WTC11 (cell line): ENCODE measurements at regions not wholly inside any gene's neighbourhood (a gene's known extent, or its start where the extent isn't known, plus 50 kb on each side); places are given as distances from the start of the nearest gene placed in this dataset.
A peak's percentile ranks its signal among the peaks of the same experiment; 100 is the strongest.

Experiments used
- ATAC-seq: fragments of 200-7000 bp; cut with Tn5 transposase; 2 replicates; pipeline ENCODE4 v1.10.0; 2021; ENCODE audit warnings: mild to moderate bottlenecking, moderate library complexity
- CTCF ChIA-PET: fragments of 300-600 bp; sonication (Branson Sonifier 250); formaldehyde crosslinking; loops from one replicate; lab custom pipeline; 2021; ENCODE audit warnings: antibody characterized with exemption; lab: Charles Lee
- POLR2A ChIA-PET: fragments of 350-600 bp; sonication (Branson Sonifier 250); formaldehyde crosslinking; loops from one replicate; lab custom pipeline; 2021; ENCODE audit warnings: antibody characterized with exemption; lab: Charles Lee
- DNase-seq: peaks from one replicate; pipeline ENCODE4 v3.0.0; 2021; ENCODE audit warnings: low spot score
- H3K27ac Mint-ChIP-seq: 2 replicates; pipeline ENCODE4 v1.8.0; 2021; ENCODE audit warnings: mixed read lengths
- H3K27me3 Mint-ChIP-seq: 2 replicates; pipeline ENCODE4 v1.8.0; 2021; ENCODE audit warnings: low read depth, mild to moderate bottlenecking, moderate library complexity, mixed read lengths
- H3K36me3 Mint-ChIP-seq: 2 replicates; pipeline ENCODE4 v1.8.0; 2021; ENCODE audit warnings: mixed read lengths
- H3K4me1 Mint-ChIP-seq: 2 replicates; pipeline ENCODE4 v1.8.0; 2022; ENCODE audit warnings: mixed read lengths
- H3K4me3 Mint-ChIP-seq: 2 replicates; pipeline ENCODE4 v1.8.0; 2021; ENCODE audit warnings: mild to moderate bottlenecking, moderate library complexity, mixed read lengths
- H3K9me3 Mint-ChIP-seq: 2 replicates; pipeline ENCODE4 v1.8.0; 2021; ENCODE audit warnings: mixed read lengths
- ATF1 ChIP-seq: sonication (generic); formaldehyde crosslinking; IDR thresholded peaks from 2 replicates; pipeline ENCODE4 v1.8.1; 2023; ENCODE audit warnings: mild to moderate bottlenecking, moderate library complexity, missing genetic modification reagents
- CBFB ChIP-seq: sonication (generic); formaldehyde crosslinking; IDR thresholded peaks from 2 replicates; pipeline ENCODE4 v1.8.1; 2022; ENCODE audit warnings: mild to moderate bottlenecking, low read depth, missing genetic modification reagents
- ETV6 ChIP-seq: sonication (generic); formaldehyde crosslinking; IDR thresholded peaks from 2 replicates; pipeline ENCODE4 v1.8.1; 2022; ENCODE audit warnings: mild to moderate bottlenecking, missing genetic modification reagents
- FOXK1 ChIP-seq: sonication (generic); formaldehyde crosslinking; IDR thresholded peaks from 2 replicates; pipeline ENCODE4 v1.8.0; 2022; ENCODE audit warnings: mild to moderate bottlenecking, moderate library complexity, missing genetic modification reagents
- IRF2 ChIP-seq: sonication (generic); formaldehyde crosslinking; IDR thresholded peaks from 2 replicates; pipeline ENCODE4 v1.8.0; 2022; ENCODE audit warnings: low read depth, missing genetic modification reagents, borderline replicate concordance
- JUN ChIP-seq: sonication (generic); formaldehyde crosslinking; IDR thresholded peaks from 2 replicates; pipeline ENCODE4 v1.8.0; 2023; ENCODE audit warnings: mild to moderate bottlenecking, missing genetic modification reagents
- MYBL2 ChIP-seq: sonication (generic); formaldehyde crosslinking; IDR thresholded peaks from 2 replicates; pipeline ENCODE4 v1.8.1; 2023; ENCODE audit warnings: mild to moderate bottlenecking, moderate library complexity, missing genetic modification reagents
- NFATC4 ChIP-seq: fragments of 250-450 bp; sonication (Bioruptor Pico); IDR thresholded peaks from 2 replicates; pipeline ENCODE4 v1.9.0; 2021; ENCODE audit warnings: mild to moderate bottlenecking
- NFYB ChIP-seq: sonication (generic); formaldehyde crosslinking; conservative IDR thresholded peaks from 2 replicates; pipeline ENCODE4 v1.8.0; 2022; ENCODE audit warnings: low read depth, missing genetic modification reagents
- NR3C1 ChIP-seq: sonication (generic); formaldehyde crosslinking; conservative IDR thresholded peaks from 2 replicates; pipeline ENCODE4 v1.8.1; 2023; ENCODE audit warnings: low read depth, mild to moderate bottlenecking, missing genetic modification reagents
- OVOL2 ChIP-seq: fragments of 250-450 bp; sonication (Bioruptor Pico); IDR thresholded peaks from 2 replicates; pipeline ENCODE4 v1.9.0; 2021; ENCODE audit warnings: mild to moderate bottlenecking, borderline replicate concordance
- SOX15 ChIP-seq: fragments of 250-450 bp; sonication (Bioruptor Pico); IDR thresholded peaks from 2 replicates; pipeline ENCODE4 v1.9.0; 2021; ENCODE audit warnings: mild to moderate bottlenecking
- ZNF317 ChIP-seq: sonication (generic); formaldehyde crosslinking; IDR thresholded peaks from 2 replicates; pipeline ENCODE4 v1.8.1; 2023; ENCODE audit warnings: low read depth, mild to moderate bottlenecking, moderate library complexity, missing genetic modification reagents, borderline replicate concordance
- TF ChIP-seq, protein P1 (sequence below): sonication (generic); formaldehyde crosslinking; IDR thresholded peaks from 2 replicates; pipeline ENCODE4 v1.8.0; 2022; ENCODE audit warnings: missing genetic modification reagents
- TF ChIP-seq, protein P2 (sequence below): sonication (generic); formaldehyde crosslinking; IDR thresholded peaks from 2 replicates; pipeline ENCODE4 v1.8.0; 2022; ENCODE audit warnings: mild to moderate bottlenecking, missing genetic modification reagents
- TF ChIP-seq, protein P3 (sequence below): sonication (generic); formaldehyde crosslinking; IDR thresholded peaks from 2 replicates; pipeline ENCODE4 v1.8.1; 2022; ENCODE audit warnings: missing genetic modification reagents, borderline replicate concordance
- TF ChIP-seq, protein P4 (sequence below): sonication (generic); formaldehyde crosslinking; IDR thresholded peaks from 2 replicates; pipeline ENCODE4 v1.8.1; 2022; ENCODE audit warnings: low read depth, mild to moderate bottlenecking, moderate library complexity, missing genetic modification reagents, borderline replicate concordance
- TF ChIP-seq, protein P5 (sequence below): sonication (generic); formaldehyde crosslinking; IDR thresholded peaks from 2 replicates; pipeline ENCODE4 v1.8.0; 2023; ENCODE audit warnings: missing genetic modification reagents, mild to moderate bottlenecking, borderline replicate concordance

DNA sequence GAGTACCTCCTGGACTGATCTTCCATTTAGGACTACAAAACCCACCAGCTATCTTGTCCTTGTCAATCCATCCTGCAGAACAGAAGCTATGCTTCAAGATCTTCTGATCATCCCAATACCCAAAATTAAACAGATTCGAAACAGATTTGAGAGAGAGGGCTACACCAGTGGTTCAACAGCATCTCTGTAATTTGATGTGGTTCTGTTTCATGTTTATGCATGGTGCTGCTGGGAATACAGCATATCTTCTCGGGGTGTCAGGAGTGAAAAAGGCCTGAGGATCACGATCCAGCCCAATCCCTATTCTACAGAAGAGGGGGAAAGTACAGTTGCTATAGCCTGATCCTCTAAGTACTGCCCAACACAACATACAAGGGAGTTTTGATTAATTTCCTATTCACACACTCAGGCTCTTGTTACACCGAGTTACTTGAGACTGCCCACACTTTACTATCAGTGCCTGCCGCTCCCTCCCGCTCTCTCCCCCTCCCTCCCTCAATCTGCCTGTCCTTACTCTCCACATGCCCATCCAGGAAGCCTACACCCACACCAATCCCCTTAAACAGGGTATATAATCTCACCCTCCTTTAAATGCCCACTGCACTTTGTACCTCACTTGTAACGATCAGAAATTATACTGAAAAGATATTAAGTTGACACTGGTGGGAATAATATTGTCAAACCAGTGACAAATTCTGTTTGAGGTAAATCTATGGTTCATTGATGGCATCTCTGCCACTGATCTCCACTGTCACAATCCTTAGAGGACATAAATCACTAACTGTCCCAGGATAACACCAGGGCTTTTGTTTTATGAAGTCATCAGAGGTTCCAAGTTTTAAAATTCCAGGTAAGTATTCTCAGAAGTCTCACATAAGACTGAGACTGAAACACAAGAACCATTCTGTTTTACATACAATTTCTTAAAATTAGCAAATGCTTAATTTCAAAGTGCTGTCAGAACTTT lies 89.3 kb upstream of the PLEKHM1 start:
- H3K4me1 Mint-ChIP-seq = peaks cover 57% of the 10 kb centered on the region
- H3K36me3 Mint-ChIP-seq = peaks cover 18% of the 10 kb centered on the region
- peak overlapping the region; percentile 1; the same call in 1 of the 2 replicates for H3K27ac Mint-ChIP-seq
- DNase-seq = no peak
- no peaks in the 10 kb centered on the region for H3K9me3 Mint-ChIP-seq
- TF ChIP-seq, protein P1, sequence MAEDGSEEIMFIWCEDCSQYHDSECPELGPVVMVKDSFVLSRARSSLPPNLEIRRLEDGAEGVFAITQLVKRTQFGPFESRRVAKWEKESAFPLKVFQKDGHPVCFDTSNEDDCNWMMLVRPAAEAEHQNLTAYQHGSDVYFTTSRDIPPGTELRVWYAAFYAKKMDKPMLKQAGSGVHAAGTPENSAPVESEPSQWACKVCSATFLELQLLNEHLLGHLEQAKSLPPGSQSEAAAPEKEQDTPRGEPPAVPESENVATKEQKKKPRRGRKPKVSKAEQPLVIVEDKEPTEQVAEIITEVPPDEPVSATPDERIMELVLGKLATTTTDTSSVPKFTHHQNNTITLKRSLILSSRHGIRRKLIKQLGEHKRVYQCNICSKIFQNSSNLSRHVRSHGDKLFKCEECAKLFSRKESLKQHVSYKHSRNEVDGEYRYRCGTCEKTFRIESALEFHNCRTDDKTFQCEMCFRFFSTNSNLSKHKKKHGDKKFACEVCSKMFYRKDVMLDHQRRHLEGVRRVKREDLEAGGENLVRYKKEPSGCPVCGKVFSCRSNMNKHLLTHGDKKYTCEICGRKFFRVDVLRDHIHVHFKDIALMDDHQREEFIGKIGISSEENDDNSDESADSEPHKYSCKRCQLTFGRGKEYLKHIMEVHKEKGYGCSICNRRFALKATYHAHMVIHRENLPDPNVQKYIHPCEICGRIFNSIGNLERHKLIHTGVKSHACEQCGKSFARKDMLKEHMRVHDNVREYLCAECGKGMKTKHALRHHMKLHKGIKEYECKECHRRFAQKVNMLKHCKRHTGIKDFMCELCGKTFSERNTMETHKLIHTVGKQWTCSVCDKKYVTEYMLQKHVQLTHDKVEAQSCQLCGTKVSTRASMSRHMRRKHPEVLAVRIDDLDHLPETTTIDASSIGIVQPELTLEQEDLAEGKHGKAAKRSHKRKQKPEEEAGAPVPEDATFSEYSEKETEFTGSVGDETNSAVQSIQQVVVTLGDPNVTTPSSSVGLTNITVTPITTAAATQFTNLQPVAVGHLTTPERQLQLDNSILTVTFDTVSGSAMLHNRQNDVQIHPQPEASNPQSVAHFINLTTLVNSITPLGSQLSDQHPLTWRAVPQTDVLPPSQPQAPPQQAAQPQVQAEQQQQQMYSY (CRISPR knock-in tag) = no peak
- no peak for TF ChIP-seq NFYB (CRISPR knock-in tag)
- TF ChIP-seq SOX15 (CRISPR knock-in tag) = no peak
- no peak for TF ChIP-seq MYBL2 (CRISPR knock-in tag)
- TF ChIP-seq NR3C1 (CRISPR knock-in tag) = no peak
- ATAC-seq = peak; percentile 21
- H3K27me3 Mint-ChIP-seq = no peaks in the 10 kb centered on the region
- CTCF ChIA-PET = no interaction called here
- H3K4me3 Mint-ChIP-seq = no peak overlapping the region; the same call in 1 of the 2 replicates
- POLR2A ChIA-PET = no interaction called here

DNA sequence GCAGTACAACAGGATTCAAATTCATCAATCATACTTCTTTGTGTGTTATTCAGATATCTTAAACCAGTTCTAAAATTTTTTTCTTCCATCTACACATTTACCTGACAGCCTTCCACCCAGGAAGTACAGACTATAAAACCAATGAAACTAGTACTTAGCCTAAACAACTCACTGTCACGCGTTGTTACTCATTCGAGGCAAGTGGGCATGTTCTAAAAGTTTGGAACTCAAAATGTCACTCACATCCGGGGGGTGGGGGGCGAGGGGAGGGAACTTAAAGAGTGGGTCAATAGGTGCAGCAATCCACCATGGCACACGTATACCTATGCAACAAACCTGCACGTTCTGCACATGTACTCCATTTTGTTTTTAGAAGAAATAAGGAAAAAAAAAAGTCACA lies 90.4 kb upstream of the PLEKHM1 start:
- H3K9me3 Mint-ChIP-seq = no peaks in the 10 kb centered on the region

DNA sequence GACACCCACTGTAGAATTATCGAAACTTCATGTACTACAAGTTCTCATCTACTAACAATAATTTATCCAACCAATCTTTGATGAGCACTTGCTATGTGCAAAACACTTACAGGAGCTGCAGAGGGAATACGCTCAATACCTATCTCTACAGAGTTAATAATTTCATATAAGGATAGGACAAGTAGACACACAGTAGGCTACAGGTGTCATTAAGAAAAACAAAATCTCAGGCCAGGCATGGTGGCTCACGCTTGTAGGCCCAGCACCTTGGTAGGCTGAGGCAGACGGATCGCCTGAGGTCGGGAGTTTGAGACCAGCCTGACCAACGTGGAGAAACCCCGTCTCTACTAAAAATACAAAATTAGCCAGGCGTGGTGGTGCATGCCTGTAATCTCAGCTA lies 91.3 kb upstream of the PLEKHM1 start:
- Mint-ChIP-seq H3K4me3 (no peak overlapping the region), H3K27me3 (no peaks in the 10 kb centered on the region; the same call in 1 of the 2 replicates), H3K36me3 (peaks cover 12% of the 10 kb centered on the region), H3K27ac (no peak overlapping the region), H3K4me1 (peaks cover 47% of the 10 kb centered on the region), H3K9me3 (no peaks in the 10 kb centered on the region)
- CTCF ChIA-PET = interaction anchor here (1.5 kb wide), 1 partner anchor 67 kb away, joined by 3 read pairs; no protein-coding TSS in a partner anchor
- POLR2A ChIA-PET = no interaction called here
- no peak for DNase-seq
- ATAC-seq = no peak
- TF ChIP-seq NFATC4 (CRISPR knock-in tag) = no peak
- no peak for TF ChIP-seq IRF2 (CRISPR knock-in tag)
- TF ChIP-seq OVOL2 (CRISPR knock-in tag) = no peak
- TF ChIP-seq, protein P2, sequence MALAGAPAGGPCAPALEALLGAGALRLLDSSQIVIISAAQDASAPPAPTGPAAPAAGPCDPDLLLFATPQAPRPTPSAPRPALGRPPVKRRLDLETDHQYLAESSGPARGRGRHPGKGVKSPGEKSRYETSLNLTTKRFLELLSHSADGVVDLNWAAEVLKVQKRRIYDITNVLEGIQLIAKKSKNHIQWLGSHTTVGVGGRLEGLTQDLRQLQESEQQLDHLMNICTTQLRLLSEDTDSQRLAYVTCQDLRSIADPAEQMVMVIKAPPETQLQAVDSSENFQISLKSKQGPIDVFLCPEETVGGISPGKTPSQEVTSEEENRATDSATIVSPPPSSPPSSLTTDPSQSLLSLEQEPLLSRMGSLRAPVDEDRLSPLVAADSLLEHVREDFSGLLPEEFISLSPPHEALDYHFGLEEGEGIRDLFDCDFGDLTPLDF (CRISPR knock-in tag) = no peak
- TF ChIP-seq JUN (CRISPR knock-in tag) = no peak
- TF ChIP-seq ETV6 = no peak
- no peak for TF ChIP-seq CBFB (CRISPR knock-in tag)
- TF ChIP-seq, protein P3, sequence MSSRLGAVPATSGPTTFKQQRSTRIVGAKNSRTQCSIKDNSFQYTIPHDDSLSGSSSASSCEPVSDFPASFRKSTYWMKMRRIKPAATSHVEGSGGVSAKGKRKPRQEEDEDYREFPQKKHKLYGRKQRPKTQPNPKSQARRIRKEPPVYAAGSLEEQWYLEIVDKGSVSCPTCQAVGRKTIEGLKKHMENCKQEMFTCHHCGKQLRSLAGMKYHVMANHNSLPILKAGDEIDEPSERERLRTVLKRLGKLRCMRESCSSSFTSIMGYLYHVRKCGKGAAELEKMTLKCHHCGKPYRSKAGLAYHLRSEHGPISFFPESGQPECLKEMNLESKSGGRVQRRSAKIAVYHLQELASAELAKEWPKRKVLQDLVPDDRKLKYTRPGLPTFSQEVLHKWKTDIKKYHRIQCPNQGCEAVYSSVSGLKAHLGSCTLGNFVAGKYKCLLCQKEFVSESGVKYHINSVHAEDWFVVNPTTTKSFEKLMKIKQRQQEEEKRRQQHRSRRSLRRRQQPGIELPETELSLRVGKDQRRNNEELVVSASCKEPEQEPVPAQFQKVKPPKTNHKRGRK (CRISPR knock-in tag) = no peak
- no peak for TF ChIP-seq FOXK1
- TF ChIP-seq, protein P4, sequence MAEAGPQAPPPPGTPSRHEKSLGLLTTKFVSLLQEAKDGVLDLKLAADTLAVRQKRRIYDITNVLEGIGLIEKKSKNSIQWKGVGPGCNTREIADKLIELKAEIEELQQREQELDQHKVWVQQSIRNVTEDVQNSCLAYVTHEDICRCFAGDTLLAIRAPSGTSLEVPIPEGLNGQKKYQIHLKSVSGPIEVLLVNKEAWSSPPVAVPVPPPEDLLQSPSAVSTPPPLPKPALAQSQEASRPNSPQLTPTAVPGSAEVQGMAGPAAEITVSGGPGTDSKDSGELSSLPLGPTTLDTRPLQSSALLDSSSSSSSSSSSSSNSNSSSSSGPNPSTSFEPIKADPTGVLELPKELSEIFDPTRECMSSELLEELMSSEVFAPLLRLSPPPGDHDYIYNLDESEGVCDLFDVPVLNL (CRISPR knock-in tag) = no peak

More for the DNA sequence above, 90.4 kb upstream of the PLEKHM1 start:
- ChIA-PET CTCF (no interaction called here), POLR2A (no interaction called here)
- Mint-ChIP-seq H3K4me1 (peaks cover 55% of the 10 kb centered on the region), H3K27me3 (no peaks in the 10 kb centered on the region; the same call in 1 of the 2 replicates), H3K36me3 (peaks cover 17% of the 10 kb centered on the region), H3K27ac (no peak overlapping the region), H3K4me3 (no peak overlapping the region)
- ATAC-seq (no peak), DNase-seq (no peak)
- TF ChIP-seq, protein P5, sequence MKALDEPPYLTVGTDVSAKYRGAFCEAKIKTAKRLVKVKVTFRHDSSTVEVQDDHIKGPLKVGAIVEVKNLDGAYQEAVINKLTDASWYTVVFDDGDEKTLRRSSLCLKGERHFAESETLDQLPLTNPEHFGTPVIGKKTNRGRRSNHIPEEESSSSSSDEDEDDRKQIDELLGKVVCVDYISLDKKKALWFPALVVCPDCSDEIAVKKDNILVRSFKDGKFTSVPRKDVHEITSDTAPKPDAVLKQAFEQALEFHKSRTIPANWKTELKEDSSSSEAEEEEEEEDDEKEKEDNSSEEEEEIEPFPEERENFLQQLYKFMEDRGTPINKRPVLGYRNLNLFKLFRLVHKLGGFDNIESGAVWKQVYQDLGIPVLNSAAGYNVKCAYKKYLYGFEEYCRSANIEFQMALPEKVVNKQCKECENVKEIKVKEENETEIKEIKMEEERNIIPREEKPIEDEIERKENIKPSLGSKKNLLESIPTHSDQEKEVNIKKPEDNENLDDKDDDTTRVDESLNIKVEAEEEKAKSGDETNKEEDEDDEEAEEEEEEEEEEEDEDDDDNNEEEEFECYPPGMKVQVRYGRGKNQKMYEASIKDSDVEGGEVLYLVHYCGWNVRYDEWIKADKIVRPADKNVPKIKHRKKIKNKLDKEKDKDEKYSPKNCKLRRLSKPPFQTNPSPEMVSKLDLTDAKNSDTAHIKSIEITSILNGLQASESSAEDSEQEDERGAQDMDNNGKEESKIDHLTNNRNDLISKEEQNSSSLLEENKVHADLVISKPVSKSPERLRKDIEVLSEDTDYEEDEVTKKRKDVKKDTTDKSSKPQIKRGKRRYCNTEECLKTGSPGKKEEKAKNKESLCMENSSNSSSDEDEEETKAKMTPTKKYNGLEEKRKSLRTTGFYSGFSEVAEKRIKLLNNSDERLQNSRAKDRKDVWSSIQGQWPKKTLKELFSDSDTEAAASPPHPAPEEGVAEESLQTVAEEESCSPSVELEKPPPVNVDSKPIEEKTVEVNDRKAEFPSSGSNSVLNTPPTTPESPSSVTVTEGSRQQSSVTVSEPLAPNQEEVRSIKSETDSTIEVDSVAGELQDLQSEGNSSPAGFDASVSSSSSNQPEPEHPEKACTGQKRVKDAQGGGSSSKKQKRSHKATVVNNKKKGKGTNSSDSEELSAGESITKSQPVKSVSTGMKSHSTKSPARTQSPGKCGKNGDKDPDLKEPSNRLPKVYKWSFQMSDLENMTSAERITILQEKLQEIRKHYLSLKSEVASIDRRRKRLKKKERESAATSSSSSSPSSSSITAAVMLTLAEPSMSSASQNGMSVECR = no peak
- TF ChIP-seq ZNF317 = no peak
- TF ChIP-seq ATF1 (CRISPR knock-in tag) = no peak
